B cell (primary cell): ENCODE measurements at regions not wholly inside any gene's neighbourhood (a gene's known extent, or its start where the extent isn't known, plus 50 kb on each side); places are given as distances from the start of the nearest gene placed in this dataset.
"Not testable (repeated sequence)": the region's sequence is repeated elsewhere in the genome, so short reads cannot be mapped to it uniquely, and the experiment has no call there.

Experiments used
- CTCF ChIP-seq: fragments of 200-600 bp; IDR thresholded peaks from one replicate; pipeline ENCODE4 v1.8.0; 2022; ENCODE audit warnings: antibody characterized with exemption, mild to moderate bottlenecking
- EZH2 ChIP-seq: IDR thresholded peaks from 2 replicates; pipeline ENCODE4 v1.6.1; 2012; ENCODE audit warnings: borderline replicate concordance, low read depth, mild to moderate bottlenecking, moderate library complexity, low read length; ENCODE audit not compliant: insufficient read depth, poor library complexity, severe bottlenecking

- not testable (repeated sequence) for TF ChIP-seq CTCF, EZH2
Measured at GRCh38 chr15:101977281-101977680, 165.3 kb downstream of the OR4F15 start.
